ENCODE measurements at regions not wholly inside any gene's neighbourhood (a gene's known extent, or its start where the extent isn't known, plus 50 kb on each side); places are given as distances from the start of the nearest gene placed in this dataset.
"Not testable (repeated sequence)": the region's sequence is repeated elsewhere in the genome, so short reads cannot be mapped to it uniquely, and the experiment has no call there.

DNA sequence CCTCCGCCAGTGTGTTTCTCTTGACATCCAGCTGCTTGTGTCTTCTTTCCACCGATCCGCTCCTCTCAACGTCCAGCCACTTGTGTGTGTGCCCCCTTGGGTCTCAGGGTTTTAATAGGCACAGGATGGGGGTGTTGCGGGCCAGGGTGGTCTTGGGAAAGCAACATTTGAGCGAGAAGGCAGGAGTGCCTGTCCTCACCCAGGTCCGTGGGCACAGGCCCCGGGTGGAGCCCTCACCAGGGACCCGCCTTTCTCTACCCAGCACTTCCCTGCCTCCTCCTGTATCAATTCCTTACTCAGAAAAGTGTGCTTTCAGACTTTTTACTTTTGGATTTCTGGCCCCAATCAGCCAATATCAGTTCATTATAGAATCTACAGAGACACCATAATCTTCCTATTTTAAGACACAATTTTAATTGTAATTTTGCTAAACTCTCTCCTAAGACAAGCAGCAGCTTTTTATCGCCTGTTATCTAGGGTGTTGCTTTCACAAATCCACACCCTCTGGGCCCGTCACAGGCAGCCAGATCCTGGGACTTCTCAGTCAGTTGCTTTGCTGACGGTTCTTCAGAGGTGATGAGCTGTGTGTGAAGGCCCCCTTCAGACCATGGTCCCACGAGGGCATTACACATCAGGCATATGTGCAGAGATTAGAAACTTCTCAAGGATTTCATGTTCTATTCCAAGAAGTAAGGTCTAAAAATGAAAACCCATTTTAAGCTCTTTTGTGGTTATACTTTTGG is 96.0 kb upstream of the FHL2 start:
- DNase-seq (ENCODE audit: low read depth): no peak

GRCh38 chr2:105490956-105491355 is 92.1 kb upstream of the FHL2 start:
- DNase-seq (ENCODE audit: low read depth): no peak

GRCh38 chr2:105490204-105490603 is 91.4 kb upstream of the FHL2 start:
- DNase-seq (ENCODE audit: low read depth): no peak

DNA sequence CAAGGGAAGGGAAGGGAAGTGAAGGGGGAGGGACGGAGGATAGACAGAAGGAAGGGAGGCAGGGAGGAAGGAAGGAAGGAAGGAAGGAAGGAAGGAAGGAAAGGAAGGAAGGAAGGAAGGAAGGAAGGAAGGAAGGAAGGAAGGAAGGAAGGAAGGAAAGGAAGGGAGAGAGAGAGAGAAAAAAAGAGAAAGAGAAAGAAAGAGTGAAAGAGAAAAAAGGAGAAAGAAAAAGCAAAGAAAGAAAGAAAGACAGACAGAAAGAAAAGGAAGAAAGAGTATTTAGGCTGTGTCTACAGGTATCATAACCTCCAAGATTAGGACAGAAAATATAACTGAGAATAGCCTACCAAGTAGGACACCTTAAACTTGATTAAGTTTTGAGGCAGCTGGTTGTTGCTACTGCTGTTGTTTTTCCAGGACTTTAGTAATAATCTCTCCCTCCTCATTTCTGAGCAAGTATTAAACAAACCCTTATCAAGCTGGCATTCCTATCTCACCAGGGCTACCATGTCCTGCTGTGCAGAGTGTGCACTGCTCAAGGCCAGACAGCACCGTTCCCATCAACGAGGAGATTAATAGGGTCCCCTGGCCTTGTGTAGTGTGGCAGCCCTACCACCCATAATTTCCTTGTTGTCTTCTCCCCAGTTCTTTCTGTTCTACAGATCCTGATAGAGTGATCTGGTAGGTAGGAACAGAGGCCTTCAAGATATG is 90.5 kb upstream of the FHL2 start:
- no peak for DNase-seq (ENCODE audit: low read depth)

DNA sequence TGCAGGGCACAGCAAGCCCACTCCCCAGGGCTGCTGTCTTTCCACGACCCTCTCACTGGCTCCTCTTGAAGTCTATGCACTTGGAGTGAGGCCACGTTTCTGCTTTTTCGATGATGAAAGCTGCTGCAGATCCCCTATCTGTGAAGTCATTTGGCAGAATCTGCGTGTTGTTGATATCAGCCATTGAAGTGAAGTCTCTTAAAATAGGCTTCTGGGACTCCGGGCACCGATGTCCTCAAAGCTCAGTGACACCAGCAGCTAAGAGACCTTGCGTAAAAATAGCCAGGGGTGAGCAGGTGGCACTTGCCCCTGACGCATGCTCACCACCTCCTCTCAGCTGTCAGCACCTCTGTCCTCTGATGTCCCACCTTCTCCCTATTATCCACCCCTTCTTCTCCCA is 89.4 kb upstream of the FHL2 start:
- DNase-seq (ENCODE audit: low read depth): no peak

DNA sequence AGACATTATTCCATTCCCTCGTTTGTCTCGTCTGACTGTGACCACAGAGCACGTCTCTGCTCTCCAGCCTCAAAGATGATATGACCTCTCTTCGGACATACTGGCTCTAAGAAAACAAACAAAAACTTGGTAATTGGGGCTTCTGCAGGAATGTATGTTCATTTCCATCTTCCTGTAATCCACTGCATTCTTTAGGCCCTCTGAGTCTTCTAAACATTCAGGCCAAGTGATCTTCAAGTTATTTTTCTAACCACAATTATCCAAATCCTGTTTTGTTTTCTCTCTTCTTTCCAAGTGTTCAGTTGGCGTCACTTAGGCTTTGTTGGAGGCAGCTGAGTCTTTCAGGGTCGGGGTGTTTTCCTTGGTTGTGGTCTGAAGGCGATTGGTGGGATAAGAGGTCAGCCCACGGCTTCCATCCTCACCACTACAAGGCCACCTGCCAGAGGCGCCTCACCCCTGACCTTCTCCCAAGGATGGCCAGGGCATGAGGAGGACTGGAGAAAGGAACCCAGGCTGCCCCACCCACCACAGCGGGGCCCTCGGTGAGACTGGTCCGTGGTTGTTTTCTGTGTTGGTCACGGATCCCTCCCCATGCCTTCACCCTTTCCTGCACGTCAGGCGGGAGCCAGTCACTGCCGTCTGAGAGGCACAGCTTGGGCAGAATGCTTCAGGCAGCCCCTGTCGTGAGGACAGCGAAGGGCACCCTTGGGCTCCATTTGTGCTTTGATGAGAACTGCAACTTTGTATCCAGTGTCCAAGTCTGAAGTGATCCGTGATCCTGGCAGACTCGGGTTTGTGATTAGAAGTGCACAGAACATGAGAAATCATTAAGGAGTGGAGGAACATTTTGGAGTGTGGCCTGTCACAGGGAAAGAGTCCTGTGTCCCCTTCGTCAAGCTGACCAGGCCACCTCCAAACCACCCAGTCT is 88.6 kb upstream of the FHL2 start:
- DNase-seq (ENCODE audit: low read depth): no peak

DNA sequence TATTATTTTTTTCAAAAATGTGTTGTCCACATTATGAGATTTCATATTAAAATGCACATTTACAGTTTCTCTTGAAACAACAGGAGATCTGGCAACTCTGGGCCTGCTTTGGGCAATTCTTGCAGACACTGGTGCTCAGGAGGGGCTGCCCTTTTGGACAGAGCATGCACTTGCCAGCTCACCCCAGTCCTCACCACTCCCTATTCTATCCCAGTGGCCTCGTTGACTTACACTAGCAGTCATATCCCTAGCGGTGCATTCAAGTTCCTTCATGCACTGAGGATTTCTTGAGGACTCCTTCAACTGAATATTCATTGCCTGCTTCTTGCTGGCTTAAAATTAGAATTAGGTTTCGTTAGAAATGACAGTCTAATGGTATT is 87.9 kb upstream of the FHL2 start:
- DNase-seq (ENCODE audit: low read depth): no peak

DNA sequence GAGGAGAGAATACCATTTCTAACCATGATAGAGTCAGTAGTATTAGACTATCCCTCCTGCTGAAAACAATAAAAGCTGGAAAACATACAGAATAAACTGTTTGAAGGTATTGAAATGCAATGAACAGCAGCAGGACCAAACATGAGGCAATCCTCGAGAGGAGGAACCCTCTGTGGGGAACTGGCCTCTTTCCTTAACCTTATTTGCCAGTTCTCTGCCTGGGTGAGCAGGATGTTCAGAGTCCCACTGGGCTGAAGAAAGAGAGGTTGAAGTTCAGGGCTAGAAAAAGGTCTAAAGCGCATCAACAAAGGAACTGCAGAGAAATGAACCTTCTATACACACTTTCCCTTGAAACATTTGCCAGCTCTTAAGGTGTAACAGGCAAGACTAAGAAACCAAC is 79.8 kb upstream of the FHL2 start:
- DNase-seq (ENCODE audit: low read depth): no peak

- DNase-seq (ENCODE audit: low read depth): not testable (repeated sequence)
Measured at GRCh38 chr2:105477050-105477620, 78.3 kb upstream of the FHL2 start.

GRCh38 chr2:105473011-105473410 is 74.2 kb upstream of the FHL2 start:
- no peak for DNase-seq (ENCODE audit: low read depth)

DNA sequence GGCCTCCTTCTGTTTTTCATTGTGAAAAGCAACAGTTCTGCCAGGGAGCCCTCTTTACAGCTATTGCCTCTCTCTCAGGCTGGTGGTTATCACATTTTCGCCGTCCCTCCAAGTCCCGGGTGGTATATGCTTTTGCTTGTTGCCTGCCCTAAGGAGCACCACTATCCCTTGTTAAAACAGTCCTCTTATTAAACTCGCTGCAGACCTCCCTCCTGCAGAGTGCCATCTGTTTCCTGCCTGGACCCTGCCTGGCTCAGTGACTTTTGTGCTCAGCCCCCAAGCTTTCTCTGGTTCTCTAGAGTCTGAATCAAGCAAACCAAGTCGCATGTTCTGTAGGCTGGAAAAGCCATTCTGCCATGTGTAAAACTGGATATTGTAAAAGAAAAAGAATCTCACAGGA is 72.1 kb upstream of the FHL2 start:
- DNase-seq (ENCODE audit: low read depth): no peak

DNA sequence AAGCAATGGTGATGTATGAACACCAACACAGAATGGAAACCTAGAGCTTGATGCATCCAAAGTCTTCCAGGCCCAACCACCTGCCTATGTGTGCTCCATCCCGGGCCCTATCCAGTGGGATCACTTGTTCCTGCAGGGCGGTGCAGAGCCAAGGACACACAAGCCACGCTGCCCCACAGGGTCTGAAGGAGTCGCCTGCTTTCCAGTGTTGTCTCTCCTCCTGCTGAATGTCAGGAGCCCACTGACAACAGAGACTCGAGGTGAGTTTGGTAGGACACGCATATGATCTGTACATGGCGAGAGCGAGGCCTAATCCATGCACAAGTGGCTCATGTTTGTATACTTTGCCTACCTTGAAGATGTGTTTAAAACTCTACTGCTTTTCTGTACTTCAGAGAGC is 70.9 kb upstream of the FHL2 start:
- DNase-seq (ENCODE audit: low read depth): no peak

DNA sequence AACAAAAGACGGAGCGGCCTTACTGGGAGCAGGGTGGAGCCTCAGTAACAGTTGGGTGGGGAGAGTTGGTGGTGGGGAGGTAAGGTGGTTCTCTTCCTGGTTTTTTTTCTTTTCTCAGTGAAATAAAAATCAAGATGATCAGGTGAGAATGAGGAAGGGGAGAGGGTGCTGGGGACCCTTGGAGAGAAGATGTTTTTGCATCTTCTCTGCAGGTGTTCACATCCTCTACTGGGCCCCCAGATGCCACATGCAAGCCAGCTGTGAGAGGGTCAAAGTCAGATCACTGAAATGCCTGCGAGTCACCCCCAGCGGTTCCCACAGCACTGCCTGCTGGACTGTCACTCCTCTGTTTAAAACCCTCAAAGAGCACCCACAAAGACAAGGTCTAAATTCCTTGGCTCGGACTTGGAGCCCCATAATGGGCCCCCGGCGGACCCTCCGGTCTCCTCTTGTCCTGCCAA is 69.8 kb upstream of the FHL2 start:
- no peak for DNase-seq (ENCODE audit: low read depth)

GRCh38 chr2:105464325-105464724 is 65.5 kb upstream of the FHL2 start:
- DNase-seq (ENCODE audit: low read depth): no peak

GRCh38 chr2:105460048-105460732 is 61.3 kb upstream of the FHL2 start:
- DNase-seq (ENCODE audit: low read depth): no peak

DNA sequence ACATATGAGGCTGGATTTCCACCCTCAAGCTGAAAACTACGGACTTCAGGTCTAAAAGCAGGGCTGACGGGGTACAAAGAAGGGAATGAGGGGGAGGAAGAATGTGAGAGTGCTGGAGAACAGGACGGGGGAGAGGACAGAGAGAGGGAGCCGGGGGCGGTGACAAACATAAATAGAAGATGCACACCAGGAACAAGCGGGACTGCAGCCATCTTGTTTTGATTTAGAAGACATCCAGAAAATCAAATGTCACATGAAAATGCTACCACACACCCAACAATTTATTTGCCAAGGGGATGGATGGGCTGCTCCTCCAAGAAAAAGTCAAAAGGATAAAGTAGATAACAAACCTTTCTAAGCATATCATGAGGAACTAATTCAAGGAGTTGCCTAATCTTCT is 59.2 kb upstream of the FHL2 start:
- no peak for DNase-seq (ENCODE audit: low read depth)

GRCh38 chr2:105455488-105456003 is 56.7 kb upstream of the FHL2 start:
- DNase-seq (ENCODE audit: low read depth): no peak

DNA sequence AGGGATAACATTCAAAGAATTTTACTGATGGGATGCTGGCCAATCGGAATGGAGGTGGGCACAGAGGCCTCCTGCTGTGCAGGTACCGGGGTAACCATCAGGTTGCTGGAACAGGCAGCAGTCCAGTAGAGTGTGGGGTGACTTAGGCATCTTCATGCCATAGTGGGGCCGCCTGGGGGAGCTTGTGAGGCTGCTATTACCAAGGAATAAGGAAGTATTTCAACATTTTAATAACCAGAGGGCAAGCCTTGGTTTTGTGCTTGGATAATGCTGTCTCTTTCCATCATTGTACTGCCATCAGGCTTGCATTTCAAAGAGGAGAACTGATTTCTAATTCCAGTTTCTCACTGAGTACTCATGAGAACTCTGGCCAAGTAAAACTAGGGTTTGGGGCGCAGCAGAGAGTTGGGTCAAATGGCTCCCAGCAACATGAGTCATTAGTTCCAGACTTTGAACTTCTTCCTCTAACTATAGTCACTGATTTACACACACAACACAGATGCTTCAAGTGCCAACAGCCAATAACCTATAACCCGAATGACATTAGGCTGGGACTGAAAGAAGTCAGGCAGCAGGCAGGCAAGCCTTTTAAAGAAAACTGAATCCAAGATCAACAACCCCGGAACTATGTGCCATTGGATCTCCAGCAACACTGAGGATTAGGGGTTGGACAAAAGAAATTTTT is 56.1 kb upstream of the FHL2 start:
- no peak for DNase-seq (ENCODE audit: low read depth)

DNA sequence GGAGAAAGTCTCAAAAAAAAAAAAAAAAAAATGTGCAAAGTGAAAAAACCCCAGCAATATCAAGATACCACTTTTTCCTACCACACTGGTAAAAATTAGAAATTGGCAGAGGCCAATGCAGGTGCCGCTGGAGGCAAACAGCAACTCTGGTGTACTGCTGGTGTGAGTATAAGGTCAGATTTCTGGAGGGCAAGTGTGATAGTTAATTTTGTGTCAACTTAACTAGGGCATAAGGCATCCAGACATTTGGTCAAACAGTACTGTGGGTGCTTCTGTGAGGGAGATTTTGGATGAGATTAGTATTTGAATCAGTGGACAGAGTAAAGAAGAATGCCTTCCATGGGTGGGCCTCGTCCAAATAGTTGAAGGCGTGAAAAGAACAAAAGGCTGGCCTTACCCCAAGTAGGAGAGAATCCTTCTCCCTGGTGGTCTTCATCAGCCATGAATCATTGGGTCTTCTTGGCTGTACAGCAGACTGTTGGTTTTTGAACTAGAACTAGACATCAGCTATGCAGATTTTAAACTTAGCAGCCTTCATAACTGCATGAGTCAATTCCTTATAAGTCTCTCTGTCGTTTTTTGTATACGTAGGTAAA is 52.8 kb upstream of the FHL2 start:
- DNase-seq (ENCODE audit: low read depth): no peak

- no peak for DNase-seq (ENCODE audit: low read depth)
Measured at GRCh38 chr2:105450471-105450870, 51.6 kb upstream of the FHL2 start.

DNA sequence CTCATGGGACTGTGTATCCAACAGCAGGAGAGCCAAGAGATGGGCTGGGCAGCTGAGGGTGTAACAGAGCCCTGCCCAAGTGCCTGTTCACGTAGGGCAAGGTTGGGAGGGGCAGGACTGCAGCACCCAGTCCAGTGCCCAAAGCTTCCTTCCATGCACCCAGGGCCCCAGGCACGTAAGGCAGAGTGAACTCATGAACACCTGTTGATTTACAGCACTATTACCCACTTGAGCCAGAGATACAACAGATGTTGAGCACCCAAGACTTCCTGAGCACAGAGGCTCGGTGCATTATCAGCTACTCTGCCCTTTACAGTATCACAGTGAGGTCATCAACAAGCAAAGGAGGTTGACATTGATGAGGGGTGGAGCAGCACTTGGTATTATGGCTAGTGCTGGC is 50.2 kb upstream of the FHL2 start:
- no peak for DNase-seq (ENCODE audit: low read depth)
